Keratinocyte (primary cell): ENCODE measurements at regions not wholly inside any gene's neighbourhood (a gene's known extent, or its start where the extent isn't known, plus 50 kb on each side); places are given as distances from the start of the nearest gene placed in this dataset.

Experiments used
- DNase-seq: peaks from one replicate; pipeline ENCODE4 v3.0.0-alpha.2; 2011; ENCODE audit warnings: low read depth, missing footprints, low spot score
- FAIRE-seq: peaks from 2 replicates; lab custom pipeline; 2011; peaks lifted over from hg19 to GRCh38; lab: Jason Lieb, UNC
- H2AFZ ChIP-seq: 2 replicates; pipeline ENCODE4 v1.6.0; 2012; ENCODE audit warnings: low read length, control low read depth, inconsistent platforms; ENCODE audit not compliant: control insufficient read depth
- H3K27ac ChIP-seq: 2 replicates; pipeline ENCODE4 v1.5.1; 2011; ENCODE audit warnings: low read length; ENCODE audit not compliant: control insufficient read depth, insufficient read depth
- H3K27me3 ChIP-seq: 3 replicates; pipeline ENCODE4 v1.6.0; 2011; ENCODE audit warnings: low read length; ENCODE audit not compliant: control insufficient read depth, insufficient read depth; ENCODE audit errors: extremely low read depth
- H3K36me3 ChIP-seq, 2 experiments: 2 replicates in 1 of 2; 3 replicates in 1 of 2; pipeline ENCODE4 v1.5.1; 2011; ENCODE audit warnings: low read length in 2 of 2, mild to moderate bottlenecking in 1 of 2; ENCODE audit not compliant: control insufficient read depth in 2 of 2, insufficient read depth in 2 of 2; ENCODE audit errors: extremely low read depth in 1 of 2
- H3K4me1 ChIP-seq: 3 replicates; pipeline ENCODE4 v1.5.1; 2011; ENCODE audit warnings: low read length; ENCODE audit not compliant: control insufficient read depth, insufficient read depth; ENCODE audit errors: extremely low read depth
- H3K4me2 ChIP-seq: 3 replicates; pipeline ENCODE4 v1.6.0; 2011; ENCODE audit warnings: low read depth, low read length; ENCODE audit not compliant: control insufficient read depth, insufficient read depth; ENCODE audit errors: extremely low read depth
- H3K4me3 ChIP-seq, 3 experiments: fragments of 200-600 bp in 1 of 3; sonication (generic) in 1 of 3; 2 replicates in 2 of 3; 3 replicates in 1 of 3; pipeline ENCODE4 v1.5.1; 2011 to 2016; ENCODE audit warnings: low read length in 3 of 3, mild to moderate bottlenecking in 3 of 3, control low read depth in 2 of 3, inconsistent platforms in 1 of 3, low read depth in 1 of 3, mixed read lengths in 1 of 3, mixed run types in 1 of 3, moderate library complexity in 1 of 3; ENCODE audit not compliant: control insufficient read depth in 2 of 3, insufficient read depth in 2 of 3; ENCODE audit errors: extremely low read depth in 1 of 3
- H3K79me2 ChIP-seq: 2 replicates; pipeline ENCODE4 v1.6.0; 2012; ENCODE audit warnings: low read length; ENCODE audit not compliant: control insufficient read depth, insufficient read depth
- H3K9ac ChIP-seq: 3 replicates; pipeline ENCODE4 v1.6.0; 2011; ENCODE audit warnings: low read length; ENCODE audit not compliant: control insufficient read depth, insufficient read depth; ENCODE audit errors: extremely low read depth
- H3K9me1 ChIP-seq: 3 replicates; pipeline ENCODE4 v1.6.0; 2011; ENCODE audit warnings: low read length; ENCODE audit not compliant: control insufficient read depth, insufficient read depth; ENCODE audit errors: extremely low read depth
- H3K9me3 ChIP-seq: 2 replicates; pipeline ENCODE4 v1.5.1; 2012; ENCODE audit warnings: low read depth, low read length; ENCODE audit not compliant: control insufficient read depth
- H4K20me1 ChIP-seq: 3 replicates; pipeline ENCODE4 v1.6.0; 2011; ENCODE audit warnings: low read length; ENCODE audit not compliant: control insufficient read depth, insufficient read depth; ENCODE audit errors: extremely low read depth
- EZH2 ChIP-seq: IDR thresholded peaks from one replicate; pipeline ENCODE4 v1.6.1; 2012; ENCODE audit warnings: inconsistent platforms, mild to moderate bottlenecking, low read length, moderate library complexity
- dilution Hi-C: fragments of 300-500 bp; cut with MboI; formaldehyde crosslinking; loops from one replicate; pipeline ENCODE4 v1.7.0; 2020; ENCODE audit warnings: low sequenced_read_pairs; ENCODE audit not compliant: extremely low pct_ligation_motif_present
- TF ChIP-seq, protein P1 (sequence below), 3 experiments: IDR thresholded peaks in 1 of 3; conservative IDR thresholded peaks in 1 of 3; optimal IDR thresholded peaks in 1 of 3; 2 replicates in 2 of 3; 3 replicates in 1 of 3; pipeline versions ENCODE3 to v1.5.1; 2011; ENCODE audit warnings: low read length in 3 of 3, mild to moderate bottlenecking in 3 of 3, moderate library complexity in 2 of 3, control low read depth in 1 of 3, inconsistent platforms in 1 of 3; ENCODE audit not compliant: insufficient read depth in 2 of 3; ENCODE audit errors: extremely low read depth in 1 of 3

DNA sequence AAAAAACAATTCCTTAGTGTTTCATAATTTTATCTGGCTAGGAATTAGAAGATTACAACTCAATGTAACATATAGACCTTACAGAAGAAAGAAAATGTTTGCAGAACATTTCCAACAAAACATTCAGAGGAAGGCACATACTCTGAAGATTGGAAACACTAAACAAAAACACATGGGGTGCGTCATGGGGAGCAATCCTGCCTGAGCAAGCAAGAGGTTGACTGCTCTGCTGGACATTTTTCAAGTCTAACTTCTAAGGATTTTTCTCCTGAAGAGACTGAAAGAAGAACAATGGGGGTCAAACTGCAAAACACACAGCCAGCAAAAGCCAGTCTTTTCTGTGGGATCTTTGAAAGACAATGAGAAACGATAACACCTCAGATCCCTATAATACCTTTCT is 182.8 kb downstream of the GUCY2F start:
- no peaks in the 10 kb centered on the region for H4K20me1 ChIP-seq
- H2AFZ ChIP-seq = no peak overlapping the region
- H3K4me3 ChIP-seq = no peak overlapping the region
- H3K36me3 ChIP-seq = no peaks in the 10 kb centered on the region
- peaks cover 9% of the 10 kb centered on the region for H3K27me3 ChIP-seq
- no peak overlapping the region for H3K9ac ChIP-seq
- no peak for FAIRE-seq
- H3K9me1 ChIP-seq = no peaks in the 10 kb centered on the region
- DNase-seq = no peak
- no peaks in the 10 kb centered on the region for H3K4me1 ChIP-seq
- no peaks in the 10 kb centered on the region for H3K9me3 ChIP-seq
- H3K27ac ChIP-seq = no peak overlapping the region
- dilution Hi-C loops = no loop called here
- H3K79me2 ChIP-seq = no peaks in the 10 kb centered on the region
- no peak for TF ChIP-seq EZH2
- TF ChIP-seq, protein P1, sequence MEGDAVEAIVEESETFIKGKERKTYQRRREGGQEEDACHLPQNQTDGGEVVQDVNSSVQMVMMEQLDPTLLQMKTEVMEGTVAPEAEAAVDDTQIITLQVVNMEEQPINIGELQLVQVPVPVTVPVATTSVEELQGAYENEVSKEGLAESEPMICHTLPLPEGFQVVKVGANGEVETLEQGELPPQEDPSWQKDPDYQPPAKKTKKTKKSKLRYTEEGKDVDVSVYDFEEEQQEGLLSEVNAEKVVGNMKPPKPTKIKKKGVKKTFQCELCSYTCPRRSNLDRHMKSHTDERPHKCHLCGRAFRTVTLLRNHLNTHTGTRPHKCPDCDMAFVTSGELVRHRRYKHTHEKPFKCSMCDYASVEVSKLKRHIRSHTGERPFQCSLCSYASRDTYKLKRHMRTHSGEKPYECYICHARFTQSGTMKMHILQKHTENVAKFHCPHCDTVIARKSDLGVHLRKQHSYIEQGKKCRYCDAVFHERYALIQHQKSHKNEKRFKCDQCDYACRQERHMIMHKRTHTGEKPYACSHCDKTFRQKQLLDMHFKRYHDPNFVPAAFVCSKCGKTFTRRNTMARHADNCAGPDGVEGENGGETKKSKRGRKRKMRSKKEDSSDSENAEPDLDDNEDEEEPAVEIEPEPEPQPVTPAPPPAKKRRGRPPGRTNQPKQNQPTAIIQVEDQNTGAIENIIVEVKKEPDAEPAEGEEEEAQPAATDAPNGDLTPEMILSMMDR (optimal IDR thresholded peaks at IDR 0.05 in 1 of 3, IDR thresholded peaks at IDR 0.05 in 1 of 3, conservative IDR thresholded peaks at IDR 0.05 in 1 of 3; ENCODE audit: extremely low read depth in 1 of 3, insufficient read depth in 2 of 3, low read length in 3 of 3) = no peak
- H3K4me2 ChIP-seq = no peak overlapping the region

DNA sequence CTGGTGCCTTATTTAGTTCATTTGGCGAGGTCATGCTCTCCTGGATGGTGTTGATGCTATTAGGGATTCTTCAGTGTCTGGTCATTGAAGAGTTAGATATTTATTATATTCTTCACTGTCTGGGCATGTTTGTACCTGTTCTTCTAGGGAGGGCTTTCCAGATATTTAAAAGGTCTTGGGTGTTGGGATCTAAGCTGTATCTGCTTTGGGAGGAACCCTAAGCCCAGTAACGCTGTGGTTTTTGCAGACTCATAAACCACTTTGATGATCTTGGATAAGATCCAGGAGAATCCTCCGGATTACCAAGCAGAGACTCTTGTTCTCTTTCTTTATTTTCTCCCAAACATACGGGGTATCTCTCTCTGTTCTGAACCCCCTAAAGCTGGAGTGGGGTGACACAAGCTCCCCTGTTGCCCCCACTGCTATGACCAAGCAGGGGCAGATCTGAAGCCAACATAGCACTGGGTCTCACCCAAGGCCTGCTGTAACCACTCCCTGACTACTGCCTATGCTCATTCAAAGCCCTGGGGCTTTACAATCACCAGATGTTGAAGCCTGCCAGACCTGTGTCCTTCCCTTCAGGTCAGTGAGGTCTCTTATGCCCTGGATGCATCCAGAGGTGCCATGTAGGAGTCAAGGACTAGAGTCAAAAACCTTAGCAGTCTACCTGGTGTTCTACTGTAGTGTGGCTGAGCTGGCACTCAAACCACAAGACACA is 187.6 kb downstream of the GUCY2F start:
- DNase-seq = peak; percentile 33
- Histone ChIP-seq H3K9me3 (no peaks in the 10 kb centered on the region), H3K4me3 (no peak overlapping the region), H3K27me3 (no peaks in the 10 kb centered on the region), H4K20me1 (no peaks in the 10 kb centered on the region), H3K4me2 (no peak overlapping the region), H3K9me1 (no peaks in the 10 kb centered on the region), H2AFZ (no peak overlapping the region), H3K4me1 (no peaks in the 10 kb centered on the region), H3K36me3 (no peaks in the 10 kb centered on the region), H3K27ac (no peak overlapping the region), H3K9ac (no peak overlapping the region), H3K79me2 (no peaks in the 10 kb centered on the region)
- FAIRE-seq = peak; percentile 39
- TF ChIP-seq, protein P1 (optimal IDR thresholded peaks at IDR 0.05 in 1 of 3, IDR thresholded peaks at IDR 0.05 in 1 of 3, conservative IDR thresholded peaks at IDR 0.05 in 1 of 3; ENCODE audit: extremely low read depth in 1 of 3, insufficient read depth in 2 of 3, low read length in 3 of 3) = no peak
- TF ChIP-seq EZH2 = no peak
- dilution Hi-C loops = no loop called here
